ENCODE measurements at regions not wholly inside any gene's neighbourhood (a gene's known extent, or its start where the extent isn't known, plus 50 kb on each side); places are given as distances from the start of the nearest gene placed in this dataset.

DNA sequence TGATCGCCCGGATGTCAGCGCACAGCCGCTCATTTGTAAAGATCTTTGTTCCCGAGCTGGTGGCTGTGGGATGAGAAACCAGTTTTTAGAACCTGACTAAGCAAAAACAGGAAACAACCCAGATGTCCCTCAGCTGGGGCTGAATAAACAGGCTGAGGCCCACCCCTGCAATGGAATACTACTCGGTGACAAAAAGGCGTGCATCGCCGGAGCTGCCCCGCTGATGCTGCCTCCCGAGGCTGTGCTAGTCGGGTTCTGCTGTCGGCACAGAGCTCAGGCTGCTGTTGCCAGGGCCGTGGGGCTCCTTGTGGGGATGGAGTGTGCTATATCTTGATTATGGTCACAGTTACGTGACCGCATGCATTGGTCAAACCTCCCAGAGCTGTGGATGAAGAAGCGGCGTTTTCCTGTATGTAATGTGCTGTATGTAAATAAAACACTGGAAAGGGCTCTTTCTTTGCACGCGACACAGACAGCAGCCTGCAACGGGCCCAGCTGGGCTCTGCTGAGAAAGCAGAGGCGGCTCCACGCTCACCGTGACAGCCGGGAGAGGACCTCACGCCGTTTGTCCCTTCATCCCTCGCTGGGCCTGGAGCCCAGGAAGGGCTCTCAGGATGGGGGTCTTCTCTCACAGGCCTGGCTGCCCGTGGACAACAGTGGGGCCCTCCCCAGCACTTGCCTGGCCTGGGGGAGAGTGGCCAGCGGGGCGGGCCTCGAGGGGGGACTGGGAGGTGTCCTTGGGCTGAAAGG is 51.5 kb upstream of the RNU6ATAC start:
- TF ChIP-seq, protein P1, sequence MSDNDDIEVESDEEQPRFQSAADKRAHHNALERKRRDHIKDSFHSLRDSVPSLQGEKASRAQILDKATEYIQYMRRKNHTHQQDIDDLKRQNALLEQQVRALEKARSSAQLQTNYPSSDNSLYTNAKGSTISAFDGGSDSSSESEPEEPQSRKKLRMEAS (IDR thresholded peaks at IDR 0.05): no peak
- TF ChIP-seq, protein P2, sequence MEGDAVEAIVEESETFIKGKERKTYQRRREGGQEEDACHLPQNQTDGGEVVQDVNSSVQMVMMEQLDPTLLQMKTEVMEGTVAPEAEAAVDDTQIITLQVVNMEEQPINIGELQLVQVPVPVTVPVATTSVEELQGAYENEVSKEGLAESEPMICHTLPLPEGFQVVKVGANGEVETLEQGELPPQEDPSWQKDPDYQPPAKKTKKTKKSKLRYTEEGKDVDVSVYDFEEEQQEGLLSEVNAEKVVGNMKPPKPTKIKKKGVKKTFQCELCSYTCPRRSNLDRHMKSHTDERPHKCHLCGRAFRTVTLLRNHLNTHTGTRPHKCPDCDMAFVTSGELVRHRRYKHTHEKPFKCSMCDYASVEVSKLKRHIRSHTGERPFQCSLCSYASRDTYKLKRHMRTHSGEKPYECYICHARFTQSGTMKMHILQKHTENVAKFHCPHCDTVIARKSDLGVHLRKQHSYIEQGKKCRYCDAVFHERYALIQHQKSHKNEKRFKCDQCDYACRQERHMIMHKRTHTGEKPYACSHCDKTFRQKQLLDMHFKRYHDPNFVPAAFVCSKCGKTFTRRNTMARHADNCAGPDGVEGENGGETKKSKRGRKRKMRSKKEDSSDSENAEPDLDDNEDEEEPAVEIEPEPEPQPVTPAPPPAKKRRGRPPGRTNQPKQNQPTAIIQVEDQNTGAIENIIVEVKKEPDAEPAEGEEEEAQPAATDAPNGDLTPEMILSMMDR (IDR thresholded peaks at IDR 0.05; ENCODE audit: control extremely low read depth in 1 of 3, insufficient read depth in 1 of 3, low read depth in 1 of 3, low read length in 3 of 3): no peak
- TF ChIP-seq TAF1 (IDR thresholded peaks at IDR 0.05; ENCODE audit: low read depth, low read length): no peak
- no peak for TF ChIP-seq ZNF274 (IDR thresholded peaks at IDR 0.05; ENCODE audit: borderline replicate concordance, extremely low read depth, low read length)
- no peak for TF ChIP-seq SUZ12 (IDR thresholded peaks at IDR 0.05; ENCODE audit: low read length)
- no peak for TF ChIP-seq TEAD4 (IDR thresholded peaks at IDR 0.05; ENCODE audit: low read depth, low read length)
- no peak for TF ChIP-seq CEBPB (IDR thresholded peaks at IDR 0.05; ENCODE audit: low read depth, low read length)
